UCSD-AML1 (cell line): ENCODE measurements at regions not wholly inside any gene's neighbourhood (a gene's known extent, or its start where the extent isn't known, plus 50 kb on each side); places are given as distances from the start of the nearest gene placed in this dataset.
"Not testable (repeated sequence)": the region's sequence is repeated elsewhere in the genome, so short reads cannot be mapped to it uniquely, and the experiment has no call there.

ENCODE experiments used
- DNase-seq: peaks from one replicate; lab custom pipeline; 2025; ENCODE audit not compliant: unreplicated experiment; lab: John Stamatoyannopoulos, UW

- DNase-seq: not testable (repeated sequence)
These were observed 64.4 kb upstream of the NOTCH2NLA start for GRCh38 chr1:146292940-146293936.

- not testable (repeated sequence) for DNase-seq
These were observed 63.6 kb upstream of the NOTCH2NLA start for GRCh38 chr1:146292424-146292823.

GRCh38 chr1:146287881-146288280 lies 59.1 kb upstream of the NOTCH2NLA start:
- DNase-seq: not testable (repeated sequence)

GRCh38 chr1:146284760-146285159 lies 55.9 kb upstream of the NOTCH2NLA start:
- not testable (repeated sequence) for DNase-seq

GRCh38 chr1:146283527-146283880 lies 54.7 kb upstream of the NOTCH2NLA start:
- DNase-seq: not testable (repeated sequence)

- DNase-seq: not testable (repeated sequence)
These were observed 54.1 kb upstream of the NOTCH2NLA start for GRCh38 chr1:146282807-146283526.

- DNase-seq: not testable (repeated sequence)
These were observed 52.7 kb upstream of the NOTCH2NLA start for GRCh38 chr1:146281522-146281921.

- not testable (repeated sequence) for DNase-seq
These were observed 49.9 kb upstream of the NOTCH2NLA start for GRCh38 chr1:146278758-146279157.
